KMS-11 (cell line): ENCODE measurements at regions not wholly inside any gene's neighbourhood (a gene's known extent, or its start where the extent isn't known, plus 50 kb on each side); places are given as distances from the start of the nearest gene placed in this dataset.

Source experiments
- H2AFZ ChIP-seq: fragments of 200-600 bp; sonication (generic); 2 replicates; pipeline ENCODE4 v1.6.1; 2016; ENCODE audit warnings: antibody characterized with exemption, mixed run types, low read depth
- H3K27ac ChIP-seq: fragments of 200-600 bp; sonication (generic); 2 replicates; pipeline ENCODE4 v1.6.1; 2016; ENCODE audit warnings: mild to moderate bottlenecking, mixed run types
- H3K27me3 ChIP-seq: fragments of 200-600 bp; sonication (generic); 2 replicates; pipeline ENCODE4 v1.6.1; 2017; ENCODE audit warnings: mild to moderate bottlenecking, low read depth, mixed run types, moderate library complexity; ENCODE audit not compliant: insufficient read depth
- H3K36me3 ChIP-seq: fragments of 200-600 bp; sonication (generic); 2 replicates; pipeline ENCODE4 v1.6.1; 2017; ENCODE audit warnings: mild to moderate bottlenecking, mixed run types; ENCODE audit not compliant: insufficient read depth
- H3K4me1 ChIP-seq: fragments of 200-600 bp; sonication (generic); 2 replicates; pipeline ENCODE4 v1.6.1; 2016; ENCODE audit warnings: mild to moderate bottlenecking, low read depth, mixed run types; ENCODE audit not compliant: poor library complexity, severe bottlenecking
- H3K4me2 ChIP-seq: fragments of 200-600 bp; sonication (generic); 2 replicates; pipeline ENCODE4 v1.7.0; 2016; ENCODE audit warnings: mild to moderate bottlenecking, mixed run types
- H3K4me3 ChIP-seq: fragments of 200-600 bp; sonication (generic); IDR thresholded peaks from 2 replicates; pipeline ENCODE4 v1.6.1; 2017; ENCODE audit warnings: low read depth, low read length, mixed read lengths; ENCODE audit not compliant: insufficient read depth
- H3K79me2 ChIP-seq: fragments of 200-600 bp; sonication (generic); 2 replicates; pipeline ENCODE4 v1.6.1; 2016; ENCODE audit warnings: low read depth, mixed run types; ENCODE audit not compliant: insufficient read depth
- H3K9ac ChIP-seq: fragments of 200-600 bp; sonication (generic); 2 replicates; pipeline ENCODE4 v1.6.1; 2016; ENCODE audit warnings: mild to moderate bottlenecking, mixed run types
- H4K20me1 ChIP-seq: fragments of 200-600 bp; sonication (generic); 2 replicates; pipeline ENCODE4 v1.6.1; 2016; ENCODE audit warnings: mild to moderate bottlenecking, mixed run types; ENCODE audit not compliant: insufficient read depth
- TF ChIP-seq, protein P1 (sequence below): fragments of 200-600 bp; sonication (generic); conservative IDR thresholded peaks from 2 replicates; pipeline ENCODE4 v1.6.1; 2017; ENCODE audit warnings: low read depth, mild to moderate bottlenecking, antibody characterized with exemption, low read length, moderate library complexity, mixed read lengths

DNA sequence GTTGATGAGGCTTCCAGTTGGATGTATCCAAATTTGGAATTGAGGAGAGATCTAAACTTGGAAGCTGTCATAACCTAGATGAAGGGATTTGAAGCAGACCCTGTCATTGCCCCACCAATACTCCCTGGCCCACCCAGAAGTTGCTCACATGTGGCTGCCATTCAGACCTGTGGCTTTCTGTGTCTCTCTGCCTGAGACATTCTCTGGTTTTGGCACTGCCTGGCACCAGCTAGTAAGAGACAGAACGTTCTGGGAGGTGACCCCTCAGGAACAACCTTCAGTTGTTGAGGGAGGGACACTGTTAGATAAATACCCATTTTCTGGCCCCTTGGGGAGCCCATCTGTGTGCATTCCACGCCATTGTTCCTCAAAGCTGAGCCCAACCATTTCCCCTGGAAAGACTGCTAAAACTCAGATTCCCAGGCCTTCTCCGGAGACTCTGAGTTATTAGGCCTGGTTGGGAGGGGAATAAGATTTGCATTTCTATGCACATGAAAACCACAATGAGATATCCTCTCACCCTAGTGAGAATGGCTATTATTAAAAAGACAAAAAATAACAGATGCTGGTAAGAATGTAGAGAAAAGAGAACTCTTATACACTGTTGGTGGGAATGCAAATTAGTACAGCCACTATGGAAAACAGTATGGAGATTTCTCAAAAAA is 290.4 kb downstream of the TSHZ3 start:
- Histone ChIP-seq H2AFZ (no peak overlapping the region), H3K27me3 (no peaks in the 10 kb centered on the region), H3K9ac (no peak overlapping the region), H3K4me3 (no peak overlapping the region), H3K27ac (no peak overlapping the region), H3K4me1 (no peaks in the 10 kb centered on the region), H3K4me2 (no peak overlapping the region), H4K20me1 (no peaks in the 10 kb centered on the region), H3K36me3 (no peaks in the 10 kb centered on the region), H3K79me2 (no peaks in the 10 kb centered on the region)
- TF ChIP-seq, protein P1, sequence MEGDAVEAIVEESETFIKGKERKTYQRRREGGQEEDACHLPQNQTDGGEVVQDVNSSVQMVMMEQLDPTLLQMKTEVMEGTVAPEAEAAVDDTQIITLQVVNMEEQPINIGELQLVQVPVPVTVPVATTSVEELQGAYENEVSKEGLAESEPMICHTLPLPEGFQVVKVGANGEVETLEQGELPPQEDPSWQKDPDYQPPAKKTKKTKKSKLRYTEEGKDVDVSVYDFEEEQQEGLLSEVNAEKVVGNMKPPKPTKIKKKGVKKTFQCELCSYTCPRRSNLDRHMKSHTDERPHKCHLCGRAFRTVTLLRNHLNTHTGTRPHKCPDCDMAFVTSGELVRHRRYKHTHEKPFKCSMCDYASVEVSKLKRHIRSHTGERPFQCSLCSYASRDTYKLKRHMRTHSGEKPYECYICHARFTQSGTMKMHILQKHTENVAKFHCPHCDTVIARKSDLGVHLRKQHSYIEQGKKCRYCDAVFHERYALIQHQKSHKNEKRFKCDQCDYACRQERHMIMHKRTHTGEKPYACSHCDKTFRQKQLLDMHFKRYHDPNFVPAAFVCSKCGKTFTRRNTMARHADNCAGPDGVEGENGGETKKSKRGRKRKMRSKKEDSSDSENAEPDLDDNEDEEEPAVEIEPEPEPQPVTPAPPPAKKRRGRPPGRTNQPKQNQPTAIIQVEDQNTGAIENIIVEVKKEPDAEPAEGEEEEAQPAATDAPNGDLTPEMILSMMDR = no peak

DNA sequence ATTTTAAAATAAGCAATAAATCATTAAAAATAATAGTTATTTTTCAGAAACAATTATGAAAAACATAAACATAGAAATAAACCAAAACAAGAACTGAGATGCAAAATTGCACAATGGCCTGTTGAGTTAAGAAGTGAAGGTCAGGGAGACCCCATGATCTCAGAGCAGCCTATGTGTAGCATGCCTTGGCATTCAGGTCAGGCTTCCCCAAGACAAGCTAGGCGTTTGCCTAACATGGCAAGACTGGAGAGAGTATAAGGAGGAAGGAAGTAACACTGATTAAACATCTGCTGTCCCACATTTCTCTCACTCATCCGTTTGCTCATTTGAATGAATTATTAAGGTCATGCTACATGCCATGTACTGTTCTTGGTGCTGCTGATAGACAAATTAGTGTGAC is 291.8 kb downstream of the TSHZ3 start:
- no peak overlapping the region for H3K4me2 ChIP-seq
- H3K27ac ChIP-seq = no peak overlapping the region
- no peaks in the 10 kb centered on the region for H3K4me1 ChIP-seq
- H3K36me3 ChIP-seq = no peaks in the 10 kb centered on the region
- H4K20me1 ChIP-seq = no peaks in the 10 kb centered on the region
- no peaks in the 10 kb centered on the region for H3K79me2 ChIP-seq
- no peaks in the 10 kb centered on the region for H3K27me3 ChIP-seq
- no peak overlapping the region for H3K9ac ChIP-seq
- H3K4me3 ChIP-seq = no peak overlapping the region
- no peak overlapping the region for H2AFZ ChIP-seq
- TF ChIP-seq, protein P1 = no peak

DNA sequence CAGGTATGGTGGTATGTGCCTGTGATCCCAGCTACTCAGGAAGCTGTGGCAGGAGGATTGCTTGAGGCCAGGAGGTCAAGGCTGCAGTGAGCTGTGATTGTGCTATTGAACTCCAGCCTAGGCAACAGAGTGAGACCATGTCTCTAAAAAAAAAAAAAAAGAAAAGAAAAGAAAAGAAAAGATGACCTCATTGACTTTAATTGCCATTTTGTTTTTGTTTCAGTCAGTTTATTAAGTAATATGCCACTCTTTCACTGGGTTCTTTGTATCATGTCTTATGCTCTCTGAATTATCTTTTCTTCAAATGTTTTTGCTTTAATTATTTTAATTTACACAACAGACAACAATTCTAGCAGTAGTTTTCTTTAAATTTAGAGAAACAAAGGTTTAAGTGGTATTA is 293.8 kb downstream of the TSHZ3 start:
- H4K20me1 ChIP-seq = no peaks in the 10 kb centered on the region
- no peak overlapping the region for H3K4me2 ChIP-seq
- no peak overlapping the region for H3K4me3 ChIP-seq
- TF ChIP-seq, protein P1 = no peak
- H2AFZ ChIP-seq = no peak overlapping the region
- no peaks in the 10 kb centered on the region for H3K79me2 ChIP-seq
- no peak overlapping the region for H3K9ac ChIP-seq
- H3K27ac ChIP-seq = no peak overlapping the region
- H3K36me3 ChIP-seq = no peaks in the 10 kb centered on the region
- H3K27me3 ChIP-seq = no peaks in the 10 kb centered on the region
- H3K4me1 ChIP-seq = no peaks in the 10 kb centered on the region

DNA sequence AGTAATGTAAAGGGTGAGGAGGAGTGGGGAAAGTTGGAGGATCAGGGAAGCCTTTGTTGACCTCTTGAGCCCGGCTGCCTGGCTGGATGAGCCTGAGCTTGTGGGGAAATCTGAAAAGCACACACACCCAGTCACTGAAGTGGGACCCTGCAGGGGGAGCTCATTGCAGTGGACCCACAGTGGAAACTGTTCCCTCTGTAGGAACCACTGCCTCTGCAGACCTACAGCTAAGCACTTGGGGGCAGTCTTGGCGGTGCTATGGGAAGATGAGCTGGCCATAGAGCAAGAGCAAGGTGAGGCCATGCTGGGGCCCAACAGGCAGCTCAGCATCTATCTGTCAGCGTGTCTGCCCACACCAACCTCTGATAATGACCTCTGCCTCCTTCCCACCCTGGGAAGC is 294.8 kb downstream of the TSHZ3 start:
- Histone ChIP-seq H3K36me3 (no peaks in the 10 kb centered on the region), H4K20me1 (no peaks in the 10 kb centered on the region), H3K4me3 (no peak overlapping the region), H3K4me1 (no peaks in the 10 kb centered on the region), H2AFZ (no peak overlapping the region), H3K79me2 (no peaks in the 10 kb centered on the region), H3K4me2 (no peak overlapping the region), H3K27me3 (no peaks in the 10 kb centered on the region), H3K9ac (no peak overlapping the region), H3K27ac (no peak overlapping the region)
- TF ChIP-seq, protein P1 = peak; percentile 14; the same call in 1 of the 2 replicates
